Activated T-helper 17 cell treated with anti-CD3 and anti-CD28 coated beads, Interleukin-2, amount 50 U/mL, for 72 hours (primary cell): ENCODE measurements at regions not wholly inside any gene's neighbourhood (a gene's known extent, or its start where the extent isn't known, plus 50 kb on each side); places are given as distances from the start of the nearest gene placed in this dataset.

Experiments
- ATAC-seq: fragments of 150-1000 bp; cut with Tn5 transposase; replicated peaks from 2 replicates; pipeline ENCODE4 v1.10.0; 2021; ENCODE audit warnings: mild to moderate bottlenecking, moderate library complexity
- H3K27ac Mint-ChIP-seq: one replicate; pipeline ENCODE4 v1.8.0; 2022; ENCODE audit warnings: mixed read lengths
- H3K27me3 Mint-ChIP-seq: one replicate; pipeline ENCODE4 v1.8.0; 2022; ENCODE audit warnings: mixed read lengths
- H3K36me3 Mint-ChIP-seq: one replicate; pipeline ENCODE4 v1.8.0; 2022; ENCODE audit warnings: low read depth, mild to moderate bottlenecking, mixed read lengths
- H3K4me1 Mint-ChIP-seq: one replicate; pipeline ENCODE4 v1.8.0; 2022; ENCODE audit warnings: mixed read lengths
- H3K4me3 Mint-ChIP-seq: one replicate; pipeline ENCODE4 v1.8.0; 2022; ENCODE audit warnings: mild to moderate bottlenecking, mixed read lengths
- H3K9me3 Mint-ChIP-seq: one replicate; pipeline ENCODE4 v1.8.0; 2022; ENCODE audit warnings: mixed read lengths

DNA sequence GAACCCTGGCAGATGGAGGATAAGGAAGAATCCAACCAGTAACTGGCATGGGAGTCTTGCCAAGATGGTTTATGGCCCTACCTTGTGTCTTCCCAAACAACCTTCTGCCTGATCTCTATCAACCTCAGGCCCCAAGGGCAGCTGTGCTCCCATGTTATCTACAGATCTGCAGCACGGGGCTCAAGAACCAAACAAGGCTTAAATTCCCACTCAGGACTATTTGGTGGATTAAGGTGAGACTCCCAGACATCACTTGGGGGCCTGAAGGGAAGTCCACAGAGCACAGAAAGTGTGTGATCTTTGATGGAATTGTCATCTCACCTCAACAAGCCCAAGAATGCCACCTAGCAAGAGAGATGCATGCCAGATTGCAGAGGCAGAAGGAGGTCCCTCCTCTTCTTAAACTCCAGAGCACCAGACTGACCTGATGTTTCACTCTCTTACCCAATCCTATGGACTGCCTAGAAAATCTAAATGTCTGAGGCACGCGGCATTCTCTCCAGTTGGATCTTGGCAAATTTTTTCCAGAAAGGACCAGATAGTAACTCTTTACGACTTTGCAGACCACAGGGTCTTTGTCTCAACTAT is 759.5 kb upstream of the TBX3 start:
- Mint-ChIP-seq H3K27ac (no peak overlapping the region), H3K36me3 (no peaks in the 10 kb centered on the region), H3K4me3 (no peak overlapping the region), H3K4me1 (no peaks in the 10 kb centered on the region), H3K9me3 (no peaks in the 10 kb centered on the region), H3K27me3 (no peaks in the 10 kb centered on the region)
- no peak for ATAC-seq

DNA sequence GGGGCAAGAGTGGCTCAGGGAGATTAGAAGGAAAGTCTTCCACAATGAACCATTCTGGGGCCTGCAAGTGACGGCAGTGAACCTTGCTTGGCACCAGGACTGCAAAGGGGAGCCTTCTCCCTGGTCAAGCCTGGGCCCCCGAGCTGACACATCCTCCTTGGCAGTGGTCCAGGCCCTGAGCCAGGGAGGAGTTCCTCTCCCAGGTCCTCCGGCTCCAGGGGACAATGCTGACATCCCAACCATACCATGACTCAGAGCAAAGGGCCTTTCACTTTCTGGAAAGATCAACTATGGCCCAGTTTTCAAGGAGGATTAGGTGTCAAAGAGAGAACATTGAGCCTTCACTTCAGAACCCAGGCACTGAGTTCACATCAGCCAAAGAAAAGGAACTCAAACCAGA is 756.5 kb upstream of the TBX3 start:
- H3K4me1 Mint-ChIP-seq, result no peaks in the 10 kb centered on the region
- peaks cover 8% of the 10 kb centered on the region for H3K9me3 Mint-ChIP-seq
- H3K27me3 Mint-ChIP-seq, result no peaks in the 10 kb centered on the region
- H3K4me3 Mint-ChIP-seq, result no peak overlapping the region
- H3K36me3 Mint-ChIP-seq, result no peaks in the 10 kb centered on the region
- H3K27ac Mint-ChIP-seq, result no peak overlapping the region
- ATAC-seq, result no peak

DNA sequence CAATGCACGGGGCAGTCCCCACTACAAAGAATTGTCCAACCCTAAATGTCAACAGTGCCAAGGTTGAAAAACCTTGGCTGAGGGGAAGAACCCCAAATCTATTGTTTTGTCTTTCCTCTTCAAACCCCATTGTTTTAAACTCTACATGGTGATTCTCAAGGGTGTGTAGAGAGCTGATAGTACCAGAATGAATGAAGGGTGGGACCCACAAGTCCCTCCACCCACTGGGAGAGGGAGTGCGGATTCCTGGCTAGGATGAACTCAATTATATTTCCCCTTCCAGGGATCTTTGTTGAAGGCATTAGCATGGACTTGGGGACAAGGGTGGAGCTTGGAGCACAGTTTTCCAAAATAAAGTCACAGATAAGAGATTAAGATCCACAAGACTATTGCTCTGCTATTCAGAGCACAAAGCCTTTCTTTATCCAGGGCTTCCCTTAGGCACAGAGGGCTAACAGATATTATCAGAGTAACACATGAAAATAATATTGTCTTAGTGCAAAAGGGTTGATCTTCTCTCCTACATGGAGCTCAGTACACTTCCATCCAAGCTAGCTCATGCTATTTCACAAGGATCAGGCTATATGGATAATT is 755.1 kb upstream of the TBX3 start:
- Mint-ChIP-seq H3K4me3 (no peak overlapping the region), H3K9me3 (peaks cover 9% of the 10 kb centered on the region), H3K27me3 (no peaks in the 10 kb centered on the region)

DNA sequence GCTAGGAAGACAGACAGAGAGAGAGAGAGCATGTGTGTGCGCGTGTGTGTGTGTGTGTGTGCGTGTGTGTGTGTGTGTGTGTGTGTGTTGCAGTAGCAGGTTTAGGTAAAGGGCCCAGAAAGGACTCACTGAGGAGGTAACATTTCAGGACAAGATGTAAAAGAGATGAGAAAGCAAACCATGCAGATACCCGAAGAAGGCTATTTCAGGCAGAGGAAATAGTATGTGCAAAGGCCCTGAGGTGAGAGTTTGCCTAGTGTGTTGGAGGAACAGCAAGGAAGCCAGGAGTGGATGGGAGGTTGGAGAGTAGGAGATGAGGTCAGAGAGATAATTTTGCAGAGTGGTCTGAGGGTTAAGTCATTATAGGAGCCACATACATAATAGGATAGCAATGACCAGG is 754.3 kb upstream of the TBX3 start:
- H3K27me3 Mint-ChIP-seq, result no peaks in the 10 kb centered on the region
- ATAC-seq, result no peak
- H3K4me3 Mint-ChIP-seq, result no peak overlapping the region
- no peaks in the 10 kb centered on the region for H3K36me3 Mint-ChIP-seq
- H3K4me1 Mint-ChIP-seq, result no peaks in the 10 kb centered on the region
- peaks cover 9% of the 10 kb centered on the region for H3K9me3 Mint-ChIP-seq
- no peak overlapping the region for H3K27ac Mint-ChIP-seq

More for the DNA sequence above, 755.1 kb upstream of the TBX3 start:
- Mint-ChIP-seq H3K4me1 (no peaks in the 10 kb centered on the region), H3K27ac (no peak overlapping the region), H3K36me3 (no peaks in the 10 kb centered on the region)
- ATAC-seq, result no peak

DNA sequence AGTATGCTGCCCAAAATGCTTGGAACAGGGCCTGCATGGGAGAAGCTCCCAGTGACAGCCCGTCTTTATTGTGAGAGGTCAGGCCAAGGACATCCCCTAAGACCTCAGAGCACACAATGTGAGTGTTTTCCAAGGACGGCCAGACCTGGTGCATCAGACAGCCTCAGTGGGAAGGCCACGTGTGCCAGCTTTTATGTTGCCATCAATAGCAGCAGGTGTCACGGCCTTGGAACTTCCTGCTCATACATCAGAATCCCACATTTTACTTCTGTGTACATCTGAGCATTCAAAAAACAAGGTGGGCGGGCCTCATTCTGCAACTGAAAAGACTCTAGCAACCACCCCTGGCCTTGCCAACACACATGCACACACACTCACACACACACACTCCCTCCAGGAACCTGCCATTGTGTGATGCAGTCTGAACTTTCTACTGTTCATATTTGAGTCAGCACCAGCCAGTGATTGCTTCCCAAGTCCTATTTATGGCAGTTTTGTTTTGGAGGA is 753.1 kb upstream of the TBX3 start:
- no peak for ATAC-seq
- Mint-ChIP-seq H3K36me3 (no peaks in the 10 kb centered on the region), H3K4me3 (no peak overlapping the region), H3K27me3 (no peaks in the 10 kb centered on the region), H3K27ac (no peak overlapping the region), H3K9me3 (peaks cover 9% of the 10 kb centered on the region), H3K4me1 (no peaks in the 10 kb centered on the region)

DNA sequence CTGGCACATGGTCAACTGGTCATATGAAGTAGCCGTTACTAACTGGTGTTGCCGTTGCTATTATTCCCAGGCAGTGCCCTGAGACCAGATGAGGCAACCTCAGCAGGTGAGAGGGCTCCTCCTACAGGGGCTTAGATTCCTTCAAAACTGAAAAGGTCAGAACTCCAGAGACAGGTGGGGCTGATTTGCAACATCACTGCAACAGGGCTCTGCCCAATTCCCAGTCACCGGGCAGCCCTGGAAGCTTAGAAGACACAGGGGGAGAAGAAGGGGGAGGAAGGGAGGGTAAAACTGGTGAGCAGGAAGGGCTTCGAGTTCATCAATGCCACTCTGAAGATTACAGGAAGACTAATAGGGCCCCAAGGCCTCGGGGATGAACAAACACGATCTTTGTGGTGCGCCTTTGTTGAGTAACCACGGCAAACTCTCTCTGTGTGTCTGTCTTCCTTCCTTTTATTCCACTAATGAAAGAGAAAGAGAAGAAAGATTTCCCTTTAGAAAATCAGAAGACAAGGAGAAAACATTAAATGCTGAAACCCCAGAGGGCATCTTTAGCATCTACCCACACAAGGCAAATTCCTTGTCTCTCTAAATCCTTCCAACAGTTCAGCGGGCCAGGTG is 749.1 kb upstream of the TBX3 start:
- Mint-ChIP-seq H3K27ac (no peak overlapping the region), H3K4me3 (no peak overlapping the region), H3K36me3 (no peaks in the 10 kb centered on the region), H3K4me1 (no peaks in the 10 kb centered on the region), H3K27me3 (no peaks in the 10 kb centered on the region), H3K9me3 (peaks cover 9% of the 10 kb centered on the region)
- no peak for ATAC-seq

DNA sequence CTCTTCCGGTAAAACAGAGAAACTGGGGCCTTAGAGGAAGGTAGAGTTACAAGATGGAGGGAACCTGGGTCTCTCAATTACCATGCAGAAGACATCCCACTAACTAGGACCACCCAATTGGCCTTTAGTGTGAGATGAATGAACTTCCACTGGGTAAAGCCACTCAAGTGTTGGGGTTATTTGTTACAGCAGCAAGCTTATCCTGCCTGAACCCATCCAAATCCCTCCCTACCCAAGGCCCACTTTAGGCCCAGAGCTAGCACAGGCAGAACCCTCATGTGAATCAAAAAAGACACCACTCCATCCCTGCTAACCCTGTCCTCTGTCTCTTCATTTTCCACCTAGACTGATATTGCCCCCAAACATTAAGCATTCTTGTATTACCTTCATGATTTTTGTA is 746.7 kb upstream of the TBX3 start:
- Mint-ChIP-seq H3K36me3 (no peaks in the 10 kb centered on the region), H3K9me3 (peaks cover 2% of the 10 kb centered on the region), H3K27ac (no peak overlapping the region), H3K27me3 (no peaks in the 10 kb centered on the region), H3K4me3 (no peak overlapping the region), H3K4me1 (no peaks in the 10 kb centered on the region)
- no peak for ATAC-seq

DNA sequence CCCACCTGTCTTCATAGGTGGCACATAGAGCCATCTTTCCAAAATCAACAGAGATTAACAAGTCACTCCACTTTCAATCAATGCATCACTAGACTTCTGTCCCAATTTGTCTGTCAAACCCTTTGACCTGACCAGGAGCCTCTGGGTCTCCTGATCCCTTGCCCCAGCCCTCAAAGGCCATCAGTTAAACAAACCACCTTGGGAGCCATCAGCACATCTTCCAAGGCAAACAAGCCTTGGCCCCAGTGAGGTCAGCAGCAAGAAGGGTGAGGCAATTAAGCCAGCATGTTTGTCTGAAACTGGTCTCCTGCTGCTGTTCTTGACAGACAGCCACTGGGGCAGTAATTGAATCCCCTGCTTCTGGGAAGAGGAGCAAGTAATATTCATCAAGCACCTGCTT is 742.8 kb upstream of the TBX3 start:
- no peaks in the 10 kb centered on the region for H3K27me3 Mint-ChIP-seq
- H3K36me3 Mint-ChIP-seq, result no peaks in the 10 kb centered on the region
- ATAC-seq, result no peak
- H3K4me1 Mint-ChIP-seq, result no peaks in the 10 kb centered on the region
- no peak overlapping the region for H3K27ac Mint-ChIP-seq
- no peaks in the 10 kb centered on the region for H3K9me3 Mint-ChIP-seq
- H3K4me3 Mint-ChIP-seq, result no peak overlapping the region

DNA sequence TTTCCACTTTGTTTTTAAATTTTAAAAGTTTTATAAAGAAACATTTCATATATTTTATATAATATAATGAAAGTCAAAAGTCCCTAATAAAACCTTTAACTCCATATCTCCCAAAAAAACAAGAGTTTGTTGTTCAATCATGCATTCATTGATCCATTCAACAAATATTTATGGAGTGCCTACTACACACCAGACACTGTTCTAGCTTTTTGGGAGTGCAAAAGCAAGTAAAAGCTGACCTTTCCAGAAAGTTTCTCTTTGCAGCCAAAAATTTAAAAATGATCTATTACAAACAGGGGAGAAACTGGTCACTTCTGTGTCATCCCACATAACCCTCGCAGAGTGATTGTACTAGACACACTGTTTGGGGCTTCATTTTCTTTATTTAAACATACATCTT is 740.0 kb upstream of the TBX3 start:
- no peaks in the 10 kb centered on the region for H3K36me3 Mint-ChIP-seq
- ATAC-seq, result no peak
- H3K4me3 Mint-ChIP-seq, result no peak overlapping the region
- no peaks in the 10 kb centered on the region for H3K27me3 Mint-ChIP-seq
- no peak overlapping the region for H3K27ac Mint-ChIP-seq
- H3K4me1 Mint-ChIP-seq, result no peaks in the 10 kb centered on the region
- H3K9me3 Mint-ChIP-seq, result peaks cover under 1% of the 10 kb centered on the region

DNA sequence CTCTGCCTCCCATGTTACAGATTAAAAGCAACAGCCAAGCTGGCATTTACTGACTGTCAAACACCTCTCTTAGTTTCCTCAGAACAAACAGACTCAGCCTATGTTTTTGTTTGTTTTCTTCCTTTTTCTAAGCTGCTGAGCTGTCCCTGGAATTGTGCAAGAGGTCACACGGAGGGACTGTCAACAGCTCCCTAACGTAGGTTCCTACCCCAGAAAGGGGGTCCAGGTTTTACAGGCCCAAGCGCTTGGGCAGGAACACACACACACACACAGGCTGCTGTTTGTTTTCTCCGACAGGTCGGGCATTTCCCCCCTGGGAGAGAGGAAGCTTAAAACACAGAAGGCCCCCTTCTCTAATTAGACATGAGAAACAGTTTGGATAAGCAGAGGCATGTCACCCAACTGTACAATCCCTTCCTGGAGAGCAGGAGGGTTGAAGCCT is 739.6 kb upstream of the TBX3 start:
- H3K4me1 Mint-ChIP-seq, result no peaks in the 10 kb centered on the region
- no peak for ATAC-seq
- peaks cover 3% of the 10 kb centered on the region for H3K9me3 Mint-ChIP-seq
- H3K27ac Mint-ChIP-seq, result no peak overlapping the region
- no peak overlapping the region for H3K4me3 Mint-ChIP-seq
- no peaks in the 10 kb centered on the region for H3K27me3 Mint-ChIP-seq
- no peaks in the 10 kb centered on the region for H3K36me3 Mint-ChIP-seq

DNA sequence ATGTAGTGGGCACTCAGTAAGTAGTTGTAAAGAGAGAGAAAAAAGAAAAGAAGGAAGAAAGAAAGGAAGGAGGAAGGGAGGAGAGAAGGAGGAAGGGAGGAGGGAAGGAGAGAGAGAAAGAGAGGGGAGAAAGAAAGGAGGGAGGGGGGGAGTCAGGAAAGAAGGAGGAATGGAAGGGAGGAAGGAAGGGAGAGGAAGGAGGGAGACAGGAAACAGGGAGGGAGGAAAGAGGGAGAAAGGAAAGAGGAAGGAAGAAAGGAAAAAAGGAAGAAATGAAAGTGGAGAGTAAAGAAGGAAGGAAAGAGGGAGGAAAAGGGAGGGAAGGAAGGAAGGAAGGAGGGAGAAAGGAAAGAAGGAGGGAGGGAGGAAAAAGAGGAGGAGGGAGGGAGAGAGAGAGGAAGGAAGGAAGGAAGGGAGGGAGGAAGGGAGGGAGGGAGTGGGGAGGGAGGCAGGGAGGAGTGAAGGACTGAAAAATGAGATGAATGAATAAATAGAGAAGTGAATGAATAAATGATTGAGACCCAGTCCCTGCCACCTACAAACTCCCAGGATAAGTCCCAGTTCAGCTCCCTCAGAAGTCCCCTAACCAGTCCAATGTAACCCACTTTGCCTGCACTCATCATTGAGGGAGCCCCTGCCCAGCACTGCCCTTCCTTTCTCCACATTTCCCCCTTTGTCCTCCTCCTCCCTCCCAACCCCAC is 739.0 kb upstream of the TBX3 start:
- H3K9me3 Mint-ChIP-seq, result peaks cover 3% of the 10 kb centered on the region
- H3K36me3 Mint-ChIP-seq, result no peaks in the 10 kb centered on the region
- H3K4me1 Mint-ChIP-seq, result no peaks in the 10 kb centered on the region

DNA sequence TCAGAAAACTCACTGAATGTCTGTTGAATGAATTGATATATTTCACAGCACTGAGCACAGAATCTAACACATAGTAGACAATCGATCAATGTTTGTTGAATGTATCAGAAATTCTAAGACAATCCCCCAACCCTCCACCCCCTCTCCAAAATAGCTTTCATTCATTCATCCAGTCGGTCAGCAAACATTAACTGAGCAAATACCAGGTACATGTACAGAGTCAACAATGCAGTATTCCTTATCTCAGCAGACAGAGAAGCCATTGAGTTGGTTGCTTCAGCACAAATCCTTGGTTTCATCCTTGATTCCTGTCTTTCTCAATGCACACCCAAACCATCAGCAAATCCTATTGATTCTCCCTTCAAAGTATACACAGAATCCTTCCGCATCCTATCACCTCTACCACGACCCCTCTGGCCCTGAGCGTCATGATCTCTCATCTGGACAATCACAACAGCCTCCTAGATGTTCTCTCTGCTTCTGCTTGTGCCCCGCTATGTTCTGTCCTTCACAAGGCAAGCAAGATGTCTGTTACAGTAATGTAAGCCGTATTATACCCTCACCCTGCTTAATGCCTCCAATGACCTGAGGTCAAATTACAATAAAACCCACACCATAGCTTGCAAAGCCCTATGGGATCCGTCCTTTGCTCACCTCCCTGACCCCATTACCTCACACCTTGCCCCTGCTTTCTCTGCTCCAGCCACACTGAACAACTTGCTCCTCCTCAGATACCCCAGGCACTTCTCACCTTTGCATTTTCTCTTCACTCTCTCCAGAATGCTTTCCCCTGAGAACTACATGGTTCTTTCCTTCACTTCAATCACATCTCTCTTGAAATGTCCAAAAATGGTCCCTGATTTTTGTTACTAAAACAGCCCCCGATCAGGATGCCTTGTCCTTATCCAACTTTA is 738.1 kb upstream of the TBX3 start:
- no peak for ATAC-seq
- Mint-ChIP-seq H3K9me3 (peaks cover 7% of the 10 kb centered on the region), H3K4me1 (no peaks in the 10 kb centered on the region), H3K4me3 (no peak overlapping the region), H3K27ac (no peak overlapping the region), H3K36me3 (no peaks in the 10 kb centered on the region), H3K27me3 (no peaks in the 10 kb centered on the region)

More for the DNA sequence above, 739.0 kb upstream of the TBX3 start:
- Mint-ChIP-seq H3K4me3 (no peak overlapping the region), H3K27ac (no peak overlapping the region), H3K27me3 (no peaks in the 10 kb centered on the region)
- ATAC-seq, result no peak

DNA sequence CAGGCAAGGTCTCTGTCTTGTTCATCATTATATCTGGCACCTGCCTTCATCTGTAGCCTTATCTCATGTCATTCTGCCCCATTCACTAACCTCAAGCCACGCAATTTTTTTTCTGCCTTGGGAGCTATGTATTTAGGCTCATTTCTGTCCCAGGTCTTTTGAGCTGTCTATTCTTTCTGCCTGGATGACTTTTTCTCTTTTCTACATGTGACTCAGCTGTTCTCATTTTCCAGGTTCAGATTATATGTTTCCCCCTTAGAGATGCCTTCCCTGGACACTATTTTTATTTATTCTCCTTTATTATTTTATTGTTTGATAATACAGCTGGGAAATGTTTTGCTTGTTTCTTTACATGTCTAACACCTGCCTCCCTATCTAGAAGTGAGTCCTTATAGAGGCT is 737.4 kb upstream of the TBX3 start:
- Mint-ChIP-seq H3K27me3 (no peaks in the 10 kb centered on the region), H3K27ac (no peak overlapping the region), H3K4me1 (no peaks in the 10 kb centered on the region), H3K9me3 (peaks cover 7% of the 10 kb centered on the region), H3K36me3 (no peaks in the 10 kb centered on the region), H3K4me3 (no peak overlapping the region)
- no peak for ATAC-seq

DNA sequence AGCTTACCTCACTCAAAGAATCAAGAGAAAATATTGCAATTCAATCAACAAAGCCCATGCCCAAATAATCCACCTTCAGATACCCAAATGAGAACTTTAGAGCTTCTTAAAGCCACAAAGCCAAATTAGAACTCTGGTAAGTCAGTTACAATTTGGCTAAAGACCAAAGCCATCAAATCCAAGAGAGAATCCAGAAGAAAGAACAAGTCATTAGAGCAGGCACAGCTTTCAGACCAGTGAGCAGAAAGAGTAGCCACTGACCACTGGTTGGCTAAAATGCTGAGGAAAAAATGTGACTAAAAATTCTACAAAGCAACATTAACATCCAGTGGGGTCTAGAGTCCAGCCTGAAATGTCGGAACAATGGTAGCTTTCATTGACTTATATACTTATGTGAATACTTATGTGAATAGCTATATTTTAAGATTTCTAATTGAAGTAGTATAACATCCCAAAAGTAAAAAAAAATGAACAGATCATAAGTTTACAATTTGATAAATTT is 735.2 kb upstream of the TBX3 start:
- no peak overlapping the region for H3K4me3 Mint-ChIP-seq
- H3K27ac Mint-ChIP-seq, result no peak overlapping the region
- H3K27me3 Mint-ChIP-seq, result no peaks in the 10 kb centered on the region
- no peak for ATAC-seq
- H3K4me1 Mint-ChIP-seq, result no peaks in the 10 kb centered on the region
- H3K36me3 Mint-ChIP-seq, result no peaks in the 10 kb centered on the region
- peaks cover 11% of the 10 kb centered on the region for H3K9me3 Mint-ChIP-seq
